SH-SY5Y (cell line): ENCODE measurements at regions not wholly inside any gene's neighbourhood (a gene's known extent, or its start where the extent isn't known, plus 50 kb on each side); places are given as distances from the start of the nearest gene placed in this dataset.

Experiments
- GATA2 ChIP-seq: IDR thresholded peaks from 2 replicates; pipeline ENCODE4 v1.6.1; 2011; ENCODE audit warnings: mild to moderate bottlenecking, low read depth, low read length
- GATA3 ChIP-seq: IDR thresholded peaks from 2 replicates; pipeline ENCODE4 v1.6.1; 2011; ENCODE audit warnings: low read depth, mild to moderate bottlenecking, low read length, moderate library complexity

DNA sequence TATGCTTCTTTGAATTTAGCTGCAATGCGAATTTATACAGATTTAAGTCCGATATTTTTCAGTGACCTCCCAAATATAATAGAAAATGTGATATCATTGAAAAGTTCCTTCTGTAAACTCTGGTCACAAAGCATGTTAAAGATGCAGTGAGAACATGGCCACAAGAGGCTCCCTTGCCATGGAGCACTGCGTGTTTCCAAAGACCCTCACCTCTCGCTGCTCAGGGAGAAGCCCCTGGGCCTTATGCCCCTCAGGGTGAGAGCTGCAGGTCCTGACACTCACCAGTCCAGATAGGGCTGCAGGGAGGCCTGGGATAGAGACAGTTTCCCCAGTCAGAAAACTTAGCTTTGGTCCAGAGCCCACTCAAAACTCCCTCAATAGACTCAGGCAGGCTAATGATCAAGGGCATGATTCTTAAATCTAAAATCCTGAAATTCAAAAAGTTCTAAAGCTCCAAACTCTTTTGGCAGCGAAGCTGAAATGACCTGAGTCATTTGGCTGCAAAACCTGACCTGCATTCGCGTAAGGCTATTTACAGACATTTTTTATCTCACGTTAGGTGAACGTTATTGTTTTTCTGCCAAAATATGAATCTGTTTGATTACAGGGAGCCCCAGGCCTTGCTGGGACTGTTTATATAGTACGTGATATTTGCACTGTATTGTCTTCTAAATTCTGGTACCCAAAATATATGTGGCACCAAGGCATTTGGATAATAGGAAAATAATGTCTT is 67.8 kb downstream of the CAPZA3 start:
- TF ChIP-seq GATA2 (no peak), GATA3 (no peak)
